ENCODE measurements at regions not wholly inside any gene's neighbourhood (a gene's known extent, or its start where the extent isn't known, plus 50 kb on each side); places are given as distances from the start of the nearest gene placed in this dataset.
A peak's percentile ranks its signal among the peaks of the same experiment; 100 is the strongest.

DNA sequence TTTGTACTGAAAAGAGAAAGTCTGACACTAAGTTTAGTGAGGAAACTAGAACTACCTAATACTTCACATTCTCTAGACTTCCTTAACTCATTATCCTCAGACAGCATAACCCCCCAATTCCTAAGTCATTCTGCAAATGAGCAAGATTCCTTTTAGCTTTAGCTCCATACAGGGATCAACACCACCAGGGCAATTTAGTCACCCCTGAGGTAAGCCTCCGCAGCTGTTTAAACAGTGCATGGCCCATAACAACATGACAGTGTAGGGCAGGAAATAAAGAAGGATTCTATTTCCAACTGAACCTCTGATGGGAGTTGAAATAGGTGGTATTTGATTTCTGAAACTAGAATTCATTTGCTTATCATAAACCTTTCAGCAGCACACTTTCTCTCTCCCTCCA lies 112.8 kb upstream of the DKK2 start:
- Histone ChIP-seq H3K4me3 (ENCODE audit: low read length) (no peak overlapping the region), H3K9ac (ENCODE audit: low read depth, low read length) (no peak overlapping the region)

DNA sequence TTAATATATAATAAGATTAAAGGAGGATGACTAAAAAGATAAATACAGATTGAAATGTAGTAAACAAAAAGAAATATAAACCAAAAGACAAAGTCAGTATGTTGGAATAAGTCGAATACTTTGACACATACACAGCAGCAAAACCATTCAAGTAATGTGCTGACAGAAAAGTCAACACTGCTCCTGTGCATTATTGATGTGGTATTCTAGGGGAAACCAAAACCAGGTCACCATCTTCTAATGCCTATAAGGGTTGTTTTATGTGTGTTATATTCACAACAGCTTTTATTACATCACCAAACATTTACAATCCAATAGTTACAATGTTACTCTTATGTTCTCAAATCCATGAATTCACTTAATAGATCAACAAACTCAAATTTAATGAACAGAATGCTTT lies 111.8 kb upstream of the DKK2 start:
- H3K4me1 ChIP-seq (ENCODE audit: insufficient read depth, low read length) = peaks cover 3% of the 10 kb centered on the region; the same call in 1 of the 2 replicates
- H3K4me3 ChIP-seq (ENCODE audit: low read length) = no peak overlapping the region
- H3K27ac ChIP-seq (ENCODE audit: low read length) = no peak overlapping the region
- no peaks in the 10 kb centered on the region for H3K36me3 ChIP-seq (ENCODE audit: insufficient read depth, low read depth, low read length)
- H3K9me3 ChIP-seq (ENCODE audit: insufficient read depth, low read depth, low read length) = no peaks in the 10 kb centered on the region
- H3K27me3 ChIP-seq (ENCODE audit: insufficient read depth, low read length) = no peaks in the 10 kb centered on the region
- H3K9ac ChIP-seq (ENCODE audit: low read depth, low read length) = no peak overlapping the region

More for the DNA sequence above, 112.8 kb upstream of the DKK2 start:
- Histone ChIP-seq H3K4me1 (ENCODE audit: insufficient read depth, low read length) (peaks cover 9% of the 10 kb centered on the region; the same call in 1 of the 2 replicates), H3K27ac (ENCODE audit: low read length) (no peak overlapping the region), H3K9me3 (ENCODE audit: insufficient read depth, low read depth, low read length) (no peaks in the 10 kb centered on the region), H3K36me3 (ENCODE audit: insufficient read depth, low read depth, low read length) (no peaks in the 10 kb centered on the region), H3K27me3 (ENCODE audit: insufficient read depth, low read length) (no peaks in the 10 kb centered on the region)

DNA sequence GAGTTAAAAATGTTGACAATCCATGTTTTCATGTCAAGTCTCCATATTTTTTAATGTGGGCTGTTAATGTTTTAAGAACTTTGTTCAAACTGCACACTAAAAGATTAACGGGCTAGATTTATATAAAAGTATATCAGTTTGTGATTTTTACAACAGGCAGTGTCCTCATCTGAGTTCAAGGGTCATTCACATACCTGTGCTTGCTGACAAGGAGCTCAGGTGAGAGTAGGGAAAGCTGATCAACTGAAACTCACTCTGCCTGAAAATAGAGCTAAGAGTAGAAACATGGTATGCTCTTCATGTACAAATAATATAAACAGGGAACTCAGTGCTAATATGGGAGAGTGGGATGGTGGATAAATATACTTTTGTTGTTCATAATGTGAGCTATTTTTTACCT lies 102.3 kb upstream of the DKK2 start:
- Histone ChIP-seq H3K4me1 (ENCODE audit: insufficient read depth, low read length) (no peaks in the 10 kb centered on the region), H3K27ac (ENCODE audit: low read length) (no peak overlapping the region), H3K9me3 (ENCODE audit: insufficient read depth, low read depth, low read length) (no peaks in the 10 kb centered on the region), H3K36me3 (ENCODE audit: insufficient read depth, low read depth, low read length) (no peaks in the 10 kb centered on the region), H3K4me3 (ENCODE audit: low read length) (no peak overlapping the region), H3K27me3 (ENCODE audit: insufficient read depth, low read length) (no peaks in the 10 kb centered on the region), H3K9ac (ENCODE audit: low read depth, low read length) (no peak overlapping the region)

DNA sequence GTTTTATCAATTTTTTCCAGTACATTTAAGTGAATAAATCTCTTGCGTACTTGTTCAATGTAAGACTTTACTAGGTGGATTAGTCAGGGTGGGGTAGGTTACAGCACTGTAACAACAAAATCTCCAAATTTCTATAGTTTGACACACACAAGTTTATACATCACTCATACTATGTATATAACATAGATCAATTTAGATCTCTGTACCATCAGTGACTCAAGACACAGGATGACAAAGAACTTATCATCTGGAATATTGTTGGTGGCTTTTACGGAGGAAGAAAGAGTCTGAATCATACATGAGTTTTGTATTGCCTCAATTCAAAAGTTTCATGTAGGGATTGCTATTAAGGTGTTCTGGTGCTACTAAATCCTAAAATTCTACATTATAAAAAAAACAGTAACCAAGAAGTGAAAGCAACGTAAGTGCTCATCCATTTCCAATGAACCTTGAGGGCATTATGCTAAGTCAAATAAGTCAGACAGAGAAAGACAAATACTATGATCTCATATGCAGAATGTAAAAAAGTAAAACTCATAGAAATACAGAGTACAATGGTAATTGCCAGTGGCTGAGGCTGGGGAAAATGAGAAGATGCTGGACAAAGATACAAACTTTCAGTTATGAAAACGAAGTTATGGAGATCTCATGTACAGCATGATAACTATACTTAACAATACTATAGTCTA lies 98.0 kb upstream of the DKK2 start:
- H3K9me3 ChIP-seq (ENCODE audit: insufficient read depth, low read depth, low read length) = no peaks in the 10 kb centered on the region
- H3K27me3 ChIP-seq (ENCODE audit: insufficient read depth, low read length) = no peaks in the 10 kb centered on the region

DNA sequence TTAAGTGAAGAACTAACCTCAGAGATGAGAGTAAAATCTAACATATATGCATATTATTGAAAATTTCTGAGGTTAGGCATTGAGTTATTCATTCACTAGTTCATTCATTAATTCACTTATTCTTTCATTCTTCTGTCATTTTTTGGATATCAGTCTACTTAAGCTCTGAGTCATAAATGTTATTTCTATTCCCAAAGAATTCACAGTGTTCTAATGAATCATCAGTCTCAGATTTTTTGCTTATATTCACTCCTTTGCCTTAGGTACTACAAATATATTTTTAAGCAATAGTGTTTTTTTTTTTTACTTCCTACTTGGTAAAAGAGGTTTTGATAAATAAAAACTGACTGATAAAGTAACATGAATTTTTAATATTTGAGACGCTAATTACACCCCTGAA lies 95.2 kb upstream of the DKK2 start:
- no peaks in the 10 kb centered on the region for H3K4me1 ChIP-seq (ENCODE audit: insufficient read depth, low read length)
- H3K4me3 ChIP-seq (ENCODE audit: low read length) = no peak overlapping the region
- H3K27me3 ChIP-seq (ENCODE audit: insufficient read depth, low read length) = no peaks in the 10 kb centered on the region
- no peak overlapping the region for H3K27ac ChIP-seq (ENCODE audit: low read length)
- no peak overlapping the region for H3K9ac ChIP-seq (ENCODE audit: low read depth, low read length)
- no peaks in the 10 kb centered on the region for H3K36me3 ChIP-seq (ENCODE audit: insufficient read depth, low read depth, low read length)
- H3K9me3 ChIP-seq (ENCODE audit: insufficient read depth, low read depth, low read length) = no peaks in the 10 kb centered on the region

More for the DNA sequence above, 98.0 kb upstream of the DKK2 start:
- Histone ChIP-seq H3K9ac (ENCODE audit: low read depth, low read length) (no peak overlapping the region), H3K27ac (ENCODE audit: low read length) (no peak overlapping the region), H3K4me1 (ENCODE audit: insufficient read depth, low read length) (no peaks in the 10 kb centered on the region), H3K36me3 (ENCODE audit: insufficient read depth, low read depth, low read length) (no peaks in the 10 kb centered on the region), H3K4me3 (ENCODE audit: low read length) (no peak overlapping the region)

DNA sequence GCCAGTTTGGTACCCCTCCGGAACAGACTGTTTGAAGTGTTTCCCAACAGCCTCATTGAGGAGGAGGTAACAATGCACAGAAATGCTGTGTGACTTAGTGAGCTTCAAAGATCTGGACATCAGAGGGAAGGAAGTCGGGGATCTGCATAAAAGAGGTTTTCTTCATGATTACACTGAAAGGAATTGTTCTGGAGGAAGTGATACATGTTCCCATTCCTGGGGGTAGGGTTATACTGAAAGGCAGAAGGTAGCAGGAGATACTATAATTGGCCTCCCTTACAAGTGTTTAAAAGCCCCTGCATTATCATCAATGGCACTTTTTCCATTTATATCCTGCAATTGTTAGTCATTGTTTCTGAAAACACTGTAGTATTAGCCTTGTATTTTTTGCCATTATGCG lies 94.0 kb upstream of the DKK2 start:
- H3K4me3 ChIP-seq (ENCODE audit: low read length) = no peak overlapping the region
- no peaks in the 10 kb centered on the region for H3K27me3 ChIP-seq (ENCODE audit: insufficient read depth, low read length)
- no peak overlapping the region for H3K27ac ChIP-seq (ENCODE audit: low read length)
- no peaks in the 10 kb centered on the region for H3K9me3 ChIP-seq (ENCODE audit: insufficient read depth, low read depth, low read length)
- no peaks in the 10 kb centered on the region for H3K4me1 ChIP-seq (ENCODE audit: insufficient read depth, low read length)
- no peaks in the 10 kb centered on the region for H3K36me3 ChIP-seq (ENCODE audit: insufficient read depth, low read depth, low read length)
- no peak overlapping the region for H3K9ac ChIP-seq (ENCODE audit: low read depth, low read length)

DNA sequence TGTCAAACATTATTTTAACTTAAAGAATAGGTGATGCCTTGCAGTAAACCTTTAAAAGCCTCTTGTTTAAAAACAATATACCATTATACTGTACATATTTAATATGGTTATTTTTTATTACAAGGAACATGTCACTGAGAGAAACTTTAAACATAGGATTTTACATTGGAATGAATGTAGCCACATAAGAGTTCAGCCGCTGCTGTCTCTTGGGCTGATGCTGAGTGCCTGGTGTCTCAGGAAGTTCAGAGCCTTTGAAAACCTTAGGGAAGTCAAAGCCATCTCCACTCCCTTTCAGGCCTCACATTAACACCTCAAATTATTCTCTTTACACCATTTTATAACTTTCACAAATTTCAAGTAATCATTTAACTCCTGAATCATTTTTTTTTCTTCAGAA lies 93.5 kb upstream of the DKK2 start:
- no peak overlapping the region for H3K27ac ChIP-seq (ENCODE audit: low read length)
- no peaks in the 10 kb centered on the region for H3K36me3 ChIP-seq (ENCODE audit: insufficient read depth, low read depth, low read length)
- no peaks in the 10 kb centered on the region for H3K27me3 ChIP-seq (ENCODE audit: insufficient read depth, low read length)
- H3K4me1 ChIP-seq (ENCODE audit: insufficient read depth, low read length) = no peaks in the 10 kb centered on the region
- H3K9me3 ChIP-seq (ENCODE audit: insufficient read depth, low read depth, low read length) = no peaks in the 10 kb centered on the region
- no peak overlapping the region for H3K9ac ChIP-seq (ENCODE audit: low read depth, low read length)
- H3K4me3 ChIP-seq (ENCODE audit: low read length) = no peak overlapping the region

DNA sequence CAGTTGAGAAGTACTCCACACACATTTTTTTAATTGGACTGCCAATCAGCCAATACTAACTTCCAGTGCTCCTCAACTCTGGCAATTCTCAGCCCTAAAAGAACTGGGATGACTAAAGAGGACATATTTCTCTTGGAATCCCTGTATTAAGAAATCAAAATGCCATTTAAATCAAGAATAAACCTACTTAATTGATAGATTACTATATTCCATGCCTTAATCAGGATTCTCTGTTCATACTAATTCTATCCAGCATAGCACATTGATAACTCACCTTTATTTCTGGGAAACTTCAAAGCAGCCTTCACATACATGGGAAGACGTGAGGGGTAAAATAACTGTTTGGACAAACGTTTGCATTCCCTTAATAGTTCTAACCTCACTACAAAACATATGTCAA lies 93.0 kb upstream of the DKK2 start:
- no peak overlapping the region for H3K9ac ChIP-seq (ENCODE audit: low read depth, low read length)
- H3K4me3 ChIP-seq (ENCODE audit: low read length) = no peak overlapping the region
- no peak overlapping the region for H3K27ac ChIP-seq (ENCODE audit: low read length)

DNA sequence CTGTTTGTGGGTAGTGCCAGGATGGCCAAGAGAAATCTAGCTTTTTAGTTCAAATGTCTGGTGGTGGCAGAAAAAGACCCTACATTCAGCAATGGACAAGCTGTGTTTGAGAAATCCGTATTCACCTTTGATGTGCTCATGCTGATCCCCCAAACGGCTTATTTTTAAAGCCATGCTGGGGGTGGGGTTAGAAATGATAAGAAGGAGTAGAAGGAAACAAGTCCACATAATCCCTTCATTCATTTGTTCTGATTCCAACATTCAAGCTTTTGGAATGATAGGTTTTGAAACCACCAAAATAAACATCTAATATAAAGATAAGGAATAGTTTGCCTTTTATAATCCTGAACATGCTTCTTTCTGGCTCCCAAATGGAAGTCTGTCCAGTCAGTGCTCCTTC lies 92.0 kb upstream of the DKK2 start:
- H3K27me3 ChIP-seq (ENCODE audit: insufficient read depth, low read length) = no peaks in the 10 kb centered on the region
- no peak overlapping the region for H3K27ac ChIP-seq (ENCODE audit: low read length)
- H3K36me3 ChIP-seq (ENCODE audit: insufficient read depth, low read depth, low read length) = no peaks in the 10 kb centered on the region
- H3K9me3 ChIP-seq (ENCODE audit: insufficient read depth, low read depth, low read length) = no peaks in the 10 kb centered on the region
- no peak overlapping the region for H3K9ac ChIP-seq (ENCODE audit: low read depth, low read length)
- H3K4me3 ChIP-seq (ENCODE audit: low read length) = no peak overlapping the region
- no peaks in the 10 kb centered on the region for H3K4me1 ChIP-seq (ENCODE audit: insufficient read depth, low read length)

More for the DNA sequence above, 93.0 kb upstream of the DKK2 start:
- H3K36me3 ChIP-seq (ENCODE audit: insufficient read depth, low read depth, low read length) = no peaks in the 10 kb centered on the region
- H3K9me3 ChIP-seq (ENCODE audit: insufficient read depth, low read depth, low read length) = no peaks in the 10 kb centered on the region
- H3K4me1 ChIP-seq (ENCODE audit: insufficient read depth, low read length) = no peaks in the 10 kb centered on the region
- no peaks in the 10 kb centered on the region for H3K27me3 ChIP-seq (ENCODE audit: insufficient read depth, low read length)

DNA sequence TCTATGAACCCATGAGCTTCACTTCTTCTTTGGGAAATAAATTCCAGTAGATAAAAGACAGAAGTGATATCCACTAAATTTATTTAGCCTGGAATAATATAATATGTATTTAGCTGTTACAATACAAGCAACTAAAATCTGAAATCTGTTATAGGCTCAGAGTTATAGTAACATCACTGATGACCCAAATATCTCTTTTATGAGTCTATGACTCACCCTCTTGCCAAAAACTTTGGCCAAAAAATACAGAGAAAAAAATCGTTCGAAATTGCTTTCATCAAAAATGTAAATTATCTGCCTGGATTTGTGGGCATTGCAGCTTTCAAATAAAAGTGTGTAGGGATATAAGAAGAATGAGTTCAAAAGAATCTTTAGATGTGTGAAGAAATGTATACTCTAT lies 89.4 kb upstream of the DKK2 start:
- Histone ChIP-seq H3K27ac (ENCODE audit: low read length) (no peak overlapping the region), H3K36me3 (ENCODE audit: insufficient read depth, low read depth, low read length) (no peaks in the 10 kb centered on the region), H3K4me1 (ENCODE audit: insufficient read depth, low read length) (peaks cover 5% of the 10 kb centered on the region; the same call in 1 of the 2 replicates), H3K9me3 (ENCODE audit: insufficient read depth, low read depth, low read length) (no peaks in the 10 kb centered on the region), H3K27me3 (ENCODE audit: insufficient read depth, low read length) (no peaks in the 10 kb centered on the region), H3K4me3 (ENCODE audit: low read length) (no peak overlapping the region), H3K9ac (ENCODE audit: low read depth, low read length) (no peak overlapping the region)

DNA sequence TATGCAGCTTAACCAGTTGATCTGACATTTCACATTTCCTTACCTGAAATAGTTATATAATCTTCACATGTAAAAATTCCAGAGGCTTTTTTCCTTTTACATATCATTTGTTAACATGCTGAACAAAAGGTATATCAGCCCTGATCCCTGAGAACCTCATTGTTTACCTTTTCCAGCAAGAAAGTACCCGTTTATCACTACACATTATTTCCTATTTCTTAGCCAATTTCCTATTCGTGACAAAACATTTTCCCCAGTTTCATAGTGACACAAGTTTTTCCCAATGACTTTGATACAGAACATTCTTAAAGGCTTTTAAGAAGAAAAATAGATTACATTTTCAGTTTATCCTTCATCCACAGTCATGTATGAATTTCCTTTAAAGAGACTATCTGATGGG lies 86.6 kb upstream of the DKK2 start:
- H3K9me3 ChIP-seq (ENCODE audit: insufficient read depth, low read depth, low read length) = no peaks in the 10 kb centered on the region
- H3K9ac ChIP-seq (ENCODE audit: low read depth, low read length) = no peak overlapping the region
- H3K27ac ChIP-seq (ENCODE audit: low read length) = no peak overlapping the region
- H3K27me3 ChIP-seq (ENCODE audit: insufficient read depth, low read length) = no peaks in the 10 kb centered on the region
- H3K4me1 ChIP-seq (ENCODE audit: insufficient read depth, low read length) = peaks cover 5% of the 10 kb centered on the region; the same call in 1 of the 2 replicates
- no peak overlapping the region for H3K4me3 ChIP-seq (ENCODE audit: low read length)
- H3K36me3 ChIP-seq (ENCODE audit: insufficient read depth, low read depth, low read length) = no peaks in the 10 kb centered on the region

DNA sequence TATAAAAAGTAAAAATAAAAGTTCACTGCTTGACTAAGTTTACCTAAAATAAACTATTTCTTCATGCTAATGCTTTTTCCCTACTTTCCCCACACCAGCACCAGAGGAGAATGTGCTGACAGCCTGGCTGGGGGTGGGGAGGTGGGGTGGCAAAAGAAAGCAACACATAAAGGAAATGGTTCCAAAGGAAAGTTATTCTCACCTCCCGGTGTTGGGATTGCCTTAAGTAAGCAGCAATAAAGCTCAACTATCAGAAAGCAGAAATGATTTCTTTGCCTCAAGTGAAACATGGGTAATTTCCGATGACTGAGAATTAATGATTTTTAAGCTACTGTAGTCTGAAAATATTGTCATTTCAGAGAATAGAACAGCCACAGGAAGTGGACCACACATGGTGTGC lies 84.5 kb upstream of the DKK2 start:
- Histone ChIP-seq H3K27me3 (ENCODE audit: insufficient read depth, low read length) (no peaks in the 10 kb centered on the region), H3K36me3 (ENCODE audit: insufficient read depth, low read depth, low read length) (no peaks in the 10 kb centered on the region), H3K4me1 (ENCODE audit: insufficient read depth, low read length) (peaks cover 5% of the 10 kb centered on the region; the same call in 1 of the 2 replicates), H3K4me3 (ENCODE audit: low read length) (no peak overlapping the region), H3K9ac (ENCODE audit: low read depth, low read length) (peak overlapping the region; percentile 13; the same call in 1 of the 2 replicates), H3K27ac (ENCODE audit: low read length) (no peak overlapping the region), H3K9me3 (ENCODE audit: insufficient read depth, low read depth, low read length) (no peaks in the 10 kb centered on the region)
